Neural progenitor cell (in vitro differentiated cells): ENCODE measurements at regions not wholly inside any gene's neighbourhood (a gene's known extent, or its start where the extent isn't known, plus 50 kb on each side); places are given as distances from the start of the nearest gene placed in this dataset.

Experiments
- CTCF ChIP-seq: fragments of 200-600 bp; sonication (generic); IDR thresholded peaks from 2 replicates; pipeline ENCODE4 v1.5.1; 2017; ENCODE audit warnings: antibody characterized with exemption, mild to moderate bottlenecking
- EZH2phosphoT487 ChIP-seq: fragments of 200-600 bp; sonication (generic); IDR thresholded peaks from 2 replicates; pipeline ENCODE4 v1.6.1; 2017; ENCODE audit warnings: antibody characterized with exemption

- TF ChIP-seq CTCF = no peak
- TF ChIP-seq EZH2phosphoT487 = no peak
These were observed 167.1 kb upstream of the SPHKAP start for GRCh38 chr2:228348516-228349064.
